ENCODE measurements at regions not wholly inside any gene's neighbourhood (a gene's known extent, or its start where the extent isn't known, plus 50 kb on each side); places are given as distances from the start of the nearest gene placed in this dataset.
"Not testable (repeated sequence)": the region's sequence is repeated elsewhere in the genome, so short reads cannot be mapped to it uniquely, and the experiment has no call there.

- no peaks in the 10 kb centered on the region for H4K20me1 ChIP-seq (ENCODE audit: low read depth)
- H3K27me3 Mint-ChIP-seq (ENCODE audit: insufficient read depth, low read depth) = peaks cover 2% of the 10 kb centered on the region
- no peak overlapping the region for H3K4me3 Mint-ChIP-seq
- peak overlapping the region; percentile 66 for H2AFZ ChIP-seq (replicated peaks)
- no peaks in the 10 kb centered on the region for H3K36me3 Mint-ChIP-seq
- no peaks in the 10 kb centered on the region for H3K4me1 ChIP-seq
- H3K27me3 ChIP-seq = no peaks in the 10 kb centered on the region
- no peak overlapping the region for H3K9ac ChIP-seq
- H3K36me3 ChIP-seq = no peaks in the 10 kb centered on the region
- peaks cover 5% of the 10 kb centered on the region for H3K4me1 Mint-ChIP-seq
- no peak overlapping the region for H3K4me3 ChIP-seq
- no peak overlapping the region for H3K27ac Mint-ChIP-seq
- no peaks in the 10 kb centered on the region for H3K79me2 ChIP-seq (ENCODE audit: low read depth)
- H3K9me3 Mint-ChIP-seq = peaks cover 10% of the 10 kb centered on the region
- H3K9me3 ChIP-seq (ENCODE audit: low read depth) = no peaks in the 10 kb centered on the region
- TF ChIP-seq EZH2phosphoT487 (IDR thresholded peaks at IDR 0.05) = no peak
- no peak for TF ChIP-seq CTCF (IDR thresholded peaks at IDR 0.05)
- TF ChIP-seq EZH2 (IDR thresholded peaks at IDR 0.05) = no peak
- DNase-seq (ENCODE audit: low spot score) = no peak
- H3K4me2 ChIP-seq = no peak overlapping the region
- no peak overlapping the region for H3K27ac ChIP-seq
- no peaks in the 10 kb centered on the region for H3F3A ChIP-seq (ENCODE audit: low read depth)
These were observed 63.6 kb upstream of the LTBP1 start for GRCh38 chr2:32882816-32883810.

GRCh38 chr2:32884346-32884745, 62.4 kb upstream of the LTBP1 start:
- Histone ChIP-seq H3K27ac (no peak overlapping the region), H4K20me1 (ENCODE audit: low read depth) (no peaks in the 10 kb centered on the region), H3K4me1 (no peaks in the 10 kb centered on the region), H3K4me2 (no peak overlapping the region), H3K36me3 (no peaks in the 10 kb centered on the region), H3F3A (ENCODE audit: low read depth) (no peaks in the 10 kb centered on the region), H3K9ac (no peak overlapping the region), H3K27me3 (no peaks in the 10 kb centered on the region), H3K4me3 (no peak overlapping the region), H2AFZ (replicated peaks) (no peak overlapping the region), H3K79me2 (ENCODE audit: low read depth) (no peaks in the 10 kb centered on the region), H3K9me3 (ENCODE audit: low read depth) (no peaks in the 10 kb centered on the region)
- Mint-ChIP-seq H3K4me3 (no peak overlapping the region), H3K4me1 (peaks cover 5% of the 10 kb centered on the region), H3K9me3 (peaks cover 12% of the 10 kb centered on the region), H3K27ac (no peak overlapping the region), H3K27me3 (ENCODE audit: insufficient read depth, low read depth) (peaks cover 2% of the 10 kb centered on the region), H3K36me3 (no peaks in the 10 kb centered on the region)
- DNase-seq (ENCODE audit: low spot score) = no peak
- TF ChIP-seq CTCF (IDR thresholded peaks at IDR 0.05) (no peak), EZH2 (IDR thresholded peaks at IDR 0.05) (no peak), EZH2phosphoT487 (IDR thresholded peaks at IDR 0.05) (no peak)

- H3K27me3 ChIP-seq; H4K20me1 ChIP-seq (ENCODE audit: low read depth); H3K4me2 ChIP-seq; H3K27me3 Mint-ChIP-seq (ENCODE audit: insufficient read depth, low read depth); H3K36me3 Mint-ChIP-seq; H3K27ac ChIP-seq; H3K27ac Mint-ChIP-seq; H3K79me2 ChIP-seq (ENCODE audit: low read depth); H3F3A ChIP-seq (ENCODE audit: low read depth); H3K4me3 ChIP-seq; H3K4me3 Mint-ChIP-seq; H3K4me1 Mint-ChIP-seq; H3K4me1 ChIP-seq; H3K36me3 ChIP-seq; H3K9ac ChIP-seq; H2AFZ ChIP-seq (replicated peaks); H3K9me3 ChIP-seq (ENCODE audit: low read depth); DNase-seq (ENCODE audit: low spot score): not testable (repeated sequence)
- peaks cover 12% of the 10 kb centered on the region for H3K9me3 Mint-ChIP-seq
These were observed 60.2 kb upstream of the LTBP1 start for GRCh38 chr2:32886397-32887055.

GRCh38 chr2:32887125-32887524, 59.6 kb upstream of the LTBP1 start:
- H3K4me2 ChIP-seq = no peak overlapping the region
- no peak overlapping the region for H3K4me3 ChIP-seq
- no peaks in the 10 kb centered on the region for H3K79me2 ChIP-seq (ENCODE audit: low read depth)
- H3K9me3 ChIP-seq (ENCODE audit: low read depth) = no peaks in the 10 kb centered on the region
- no peak overlapping the region for H3K9ac ChIP-seq
- H4K20me1 ChIP-seq (ENCODE audit: low read depth) = no peaks in the 10 kb centered on the region
- H3F3A ChIP-seq (ENCODE audit: low read depth) = no peaks in the 10 kb centered on the region
- H3K9me3 Mint-ChIP-seq = peaks cover 12% of the 10 kb centered on the region
- no peak overlapping the region for H2AFZ ChIP-seq (replicated peaks)
- no peak overlapping the region for H3K4me3 Mint-ChIP-seq
- H3K27me3 Mint-ChIP-seq (ENCODE audit: insufficient read depth, low read depth) = no peaks in the 10 kb centered on the region
- TF ChIP-seq EZH2phosphoT487 (IDR thresholded peaks at IDR 0.05) (no peak), CTCF (IDR thresholded peaks at IDR 0.05) (no peak), EZH2 (IDR thresholded peaks at IDR 0.05) (no peak)
- H3K36me3 Mint-ChIP-seq = no peaks in the 10 kb centered on the region
- no peak overlapping the region for H3K27ac Mint-ChIP-seq
- peaks cover 5% of the 10 kb centered on the region for H3K4me1 Mint-ChIP-seq
- no peaks in the 10 kb centered on the region for H3K27me3 ChIP-seq
- H3K4me1 ChIP-seq = no peaks in the 10 kb centered on the region
- H3K36me3 ChIP-seq = no peaks in the 10 kb centered on the region
- DNase-seq (ENCODE audit: low spot score) = no peak
- no peak overlapping the region for H3K27ac ChIP-seq
